ENCODE measurements at regions not wholly inside any gene's neighbourhood (a gene's known extent, or its start where the extent isn't known, plus 50 kb on each side); places are given as distances from the start of the nearest gene placed in this dataset.
"Not testable (repeated sequence)": the region's sequence is repeated elsewhere in the genome, so short reads cannot be mapped to it uniquely, and the experiment has no call there.

DNA sequence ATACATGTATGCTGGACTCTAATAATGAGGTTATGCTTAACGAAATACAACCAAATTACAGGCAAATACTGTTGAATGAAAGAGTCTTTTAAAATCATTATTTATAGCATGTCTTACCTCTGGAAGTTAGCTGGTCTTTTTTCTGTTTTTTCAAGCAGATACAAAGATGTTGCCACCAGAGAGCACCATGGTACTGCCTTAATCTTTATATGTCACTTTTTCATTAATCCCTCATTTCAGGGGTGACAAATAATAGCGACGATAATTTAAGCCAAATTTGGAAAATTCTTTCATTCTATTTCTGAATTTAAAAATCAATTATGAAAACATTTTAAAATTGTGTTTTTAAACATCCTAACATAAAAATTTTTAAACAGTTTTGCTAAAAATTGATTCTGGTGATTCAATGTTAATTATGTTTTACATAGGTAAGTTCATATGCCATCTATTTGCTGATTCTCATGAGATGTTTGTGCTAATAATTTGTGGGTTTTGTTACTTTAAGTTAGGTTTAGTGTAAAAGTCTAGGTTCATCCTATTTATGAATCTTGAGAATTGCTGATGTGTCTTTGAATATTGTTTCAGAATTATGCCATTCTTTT is 379.3 kb upstream of the SGCG start:
- DNase-seq (ENCODE audit: low read depth) = no peak
- no peak overlapping the region for H3K4me3 ChIP-seq (ENCODE audit: low read depth, low read length)
- peak; percentile 38; the same call in 1 of the 2 replicates for TF ChIP-seq CTCF (IDR thresholded peaks at IDR 0.05; ENCODE audit: control insufficient read depth, extremely low read depth, insufficient read depth)

GRCh38 chr13:22812793-22813192 is 368.0 kb upstream of the SGCG start:
- TF ChIP-seq CTCF (IDR thresholded peaks at IDR 0.05; ENCODE audit: control insufficient read depth, extremely low read depth, insufficient read depth) = no peak
- peak; percentile 97 for DNase-seq (ENCODE audit: low read depth)
- no peak overlapping the region for H3K4me3 ChIP-seq (ENCODE audit: low read depth, low read length)

DNA sequence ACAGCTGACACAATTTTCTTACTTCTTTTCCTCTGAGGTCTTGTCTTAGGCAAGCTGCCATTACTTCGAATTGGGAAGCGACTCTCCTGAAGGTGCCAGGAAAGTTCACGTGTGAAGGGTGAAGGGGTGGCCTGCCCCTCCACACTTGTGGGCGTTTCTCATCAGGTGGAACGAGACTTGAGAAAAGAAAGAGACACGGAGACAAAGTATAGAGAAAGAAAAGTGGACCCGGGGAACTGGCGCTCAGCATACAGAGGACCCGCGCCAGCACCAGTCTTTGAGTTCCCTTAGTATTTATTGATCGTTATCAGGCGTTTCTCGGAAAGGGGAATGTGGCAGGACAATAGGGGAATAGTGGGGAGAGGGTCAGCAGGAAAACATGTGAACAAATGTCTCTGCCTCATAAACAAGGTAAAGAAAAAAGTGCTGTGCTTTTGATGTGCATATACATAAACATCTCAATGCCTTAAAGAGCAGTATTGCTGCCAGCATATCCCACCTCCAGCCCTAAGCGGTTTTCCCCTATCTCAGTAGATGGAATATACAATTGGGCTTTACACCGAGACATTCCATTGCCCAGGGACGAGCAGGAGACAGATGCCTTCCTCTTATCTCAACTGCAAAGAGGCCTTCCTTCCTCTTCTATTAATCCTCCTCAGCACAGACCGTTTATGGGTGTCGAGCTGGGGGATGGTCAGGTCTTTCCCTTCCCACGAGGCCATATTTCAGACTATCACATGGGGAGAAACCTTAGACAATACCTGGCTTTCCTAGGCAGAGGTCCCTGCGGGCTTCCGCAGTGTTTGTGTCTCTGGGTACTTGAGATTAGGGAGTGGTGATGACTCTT is 367.0 kb upstream of the SGCG start:
- H3K4me3 ChIP-seq (ENCODE audit: low read depth, low read length); DNase-seq (ENCODE audit: low read depth): not testable (repeated sequence)

DNA sequence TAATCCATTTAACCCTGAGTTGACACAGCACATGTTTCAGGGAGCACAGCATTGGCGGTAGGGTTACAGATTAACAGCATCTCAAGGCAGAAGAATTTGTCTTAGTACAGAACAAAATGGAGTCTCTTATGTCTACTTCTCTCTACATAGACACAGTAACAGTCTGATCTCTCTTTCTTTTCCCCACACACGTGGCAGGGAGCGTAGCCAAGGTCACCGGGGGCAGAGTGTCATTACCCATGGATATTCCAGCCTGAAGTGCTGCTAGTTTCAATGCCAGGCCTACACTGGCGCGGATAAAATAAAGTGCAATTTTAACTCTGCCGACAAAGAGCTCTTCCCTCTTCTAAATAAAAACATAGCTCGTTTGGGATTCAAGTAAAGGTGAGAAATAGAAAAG is 366.3 kb upstream of the SGCG start:
- H3K4me3 ChIP-seq (ENCODE audit: low read depth, low read length); DNase-seq (ENCODE audit: low read depth): not testable (repeated sequence)

- H3K4me3 ChIP-seq (ENCODE audit: low read depth, low read length) = no peak overlapping the region
- no peak for DNase-seq (ENCODE audit: low read depth)
- no peak for TF ChIP-seq CTCF (IDR thresholded peaks at IDR 0.05; ENCODE audit: control insufficient read depth, extremely low read depth, insufficient read depth)
Observed at GRCh38 chr13:22821589-22821988, 359.2 kb upstream of the SGCG start.

- no peak for TF ChIP-seq CTCF (IDR thresholded peaks at IDR 0.05; ENCODE audit: control insufficient read depth, extremely low read depth, insufficient read depth)
- no peak overlapping the region for H3K4me3 ChIP-seq (ENCODE audit: low read depth, low read length)
- no peak for DNase-seq (ENCODE audit: low read depth)
Observed at GRCh38 chr13:22825186-22825585, 355.6 kb upstream of the SGCG start.

DNA sequence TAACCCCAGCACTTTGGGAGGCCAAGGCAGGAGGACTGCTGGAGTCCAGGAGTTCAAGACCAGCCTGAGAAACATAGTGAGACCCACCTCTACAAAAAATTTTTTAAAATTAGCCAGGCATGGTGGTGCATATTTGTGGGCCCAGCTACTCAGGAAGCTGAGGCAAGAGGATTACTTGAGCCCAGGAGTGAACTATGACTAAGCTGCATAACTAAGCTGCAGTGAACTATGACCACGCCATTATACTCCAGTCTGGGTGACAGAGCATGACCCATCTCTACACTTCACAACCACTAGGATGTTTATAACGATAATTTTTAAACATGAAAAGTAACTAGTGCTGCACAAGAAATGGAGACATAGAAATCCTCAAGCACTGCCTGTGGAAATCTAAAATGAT is 352.7 kb upstream of the SGCG start:
- no peak for TF ChIP-seq CTCF (IDR thresholded peaks at IDR 0.05; ENCODE audit: control insufficient read depth, extremely low read depth, insufficient read depth)
- H3K4me3 ChIP-seq (ENCODE audit: low read depth, low read length) = no peak overlapping the region
- DNase-seq (ENCODE audit: low read depth) = no peak

DNA sequence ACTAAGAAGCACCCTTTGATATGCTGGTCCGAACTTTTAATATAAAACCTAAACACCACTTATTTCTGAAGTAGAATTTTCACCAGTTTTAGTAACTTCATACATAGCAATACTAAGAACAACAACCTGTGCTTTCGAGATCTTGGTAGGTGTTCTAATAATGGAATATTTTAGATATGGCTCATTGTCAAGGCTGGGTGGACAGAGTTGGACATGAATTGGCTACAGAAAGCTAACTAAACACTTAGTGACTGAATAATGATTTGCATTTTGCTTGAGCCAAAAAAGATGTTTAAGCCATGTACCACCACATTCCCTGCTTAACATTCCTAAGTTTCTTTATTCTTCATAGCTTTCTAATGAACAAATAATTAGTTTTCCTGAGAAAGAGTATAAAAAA is 344.3 kb upstream of the SGCG start:
- DNase-seq (ENCODE audit: low read depth) = no peak
- no peak for TF ChIP-seq CTCF (IDR thresholded peaks at IDR 0.05; ENCODE audit: control insufficient read depth, extremely low read depth, insufficient read depth)

More for the DNA sequence above, 344.3 kb upstream of the SGCG start:
- H3K4me3 ChIP-seq (ENCODE audit: low read depth, low read length) = no peak overlapping the region
